Right renal cortex interstitium (tissue), 3 donors: ENCODE measurements at regions not wholly inside any gene's neighbourhood (a gene's known extent, or its start where the extent isn't known, plus 50 kb on each side); places are given as distances from the start of the nearest gene placed in this dataset.
"Not testable (repeated sequence)": the region's sequence is repeated elsewhere in the genome, so short reads cannot be mapped to it uniquely, and the experiment has no call there.

Source experiments
- DNase-seq, 3 donors: peaks; one replicate each; pipeline ENCODE4 v3.0.0-alpha.2; 2013; ENCODE audit warnings: low read depth in 3 of 3, low spot score in 2 of 3

DNA sequence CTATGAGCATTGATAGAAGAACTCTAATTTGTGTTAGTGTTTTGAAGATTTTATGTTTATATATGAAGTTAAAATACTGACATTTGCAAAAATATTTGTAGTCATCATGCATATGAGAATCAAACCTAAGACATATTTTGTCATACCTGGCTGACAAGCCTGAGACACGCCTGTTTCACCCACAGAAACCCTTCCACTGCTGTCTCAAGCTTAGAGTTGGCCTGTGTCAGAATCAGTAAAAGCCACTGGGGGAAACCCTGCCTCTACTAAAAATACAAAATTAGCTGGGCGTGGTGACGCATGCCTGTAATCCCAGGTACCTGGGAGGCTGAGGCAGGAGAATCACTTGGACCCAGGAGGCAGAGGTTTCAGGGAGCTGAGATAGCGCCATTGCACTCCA, 218.0 kb upstream of the C1QTNF3 start:
- DNase-seq = not testable (repeated sequence)

DNA sequence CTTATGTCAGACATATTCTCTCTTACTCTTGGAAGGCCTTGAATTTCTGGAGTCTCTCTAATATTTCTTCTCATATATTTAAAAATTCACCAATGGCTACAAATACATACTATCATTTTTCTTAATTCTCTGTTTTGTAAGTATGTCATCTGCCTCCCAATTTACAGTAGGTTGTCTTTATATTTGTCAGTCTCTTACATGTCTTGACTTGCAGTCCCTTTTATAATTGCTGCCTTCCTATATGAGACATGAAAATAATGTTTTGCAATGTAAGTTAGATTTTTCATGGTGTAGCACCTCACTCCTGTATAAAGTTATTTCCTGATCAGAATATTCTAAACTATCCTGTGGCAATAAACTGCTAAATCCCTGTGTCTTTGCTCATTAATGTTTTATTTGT, 223.1 kb upstream of the C1QTNF3 start:
- DNase-seq = not testable (repeated sequence)

DNA sequence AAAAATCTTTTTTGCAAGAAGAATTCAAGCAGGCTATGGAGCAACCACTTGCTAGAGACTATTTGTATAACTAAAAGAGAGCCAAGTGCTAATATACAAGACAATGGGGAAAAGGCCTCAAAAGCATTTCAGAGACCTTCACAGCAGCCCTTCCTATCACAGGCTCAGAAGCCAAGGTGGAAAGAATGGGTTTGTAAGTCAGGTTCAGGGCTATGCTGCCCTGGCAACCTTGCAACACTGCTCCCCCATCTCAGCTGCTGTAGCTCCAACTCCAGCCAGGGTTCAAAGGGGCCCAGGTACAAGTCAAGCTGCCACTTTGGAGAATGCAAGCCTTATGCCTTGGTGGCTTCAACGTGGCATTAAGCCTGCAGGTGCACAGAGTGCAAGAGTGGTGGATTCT, 253.7 kb upstream of the C1QTNF3 start:
- not testable (repeated sequence) for DNase-seq

DNA sequence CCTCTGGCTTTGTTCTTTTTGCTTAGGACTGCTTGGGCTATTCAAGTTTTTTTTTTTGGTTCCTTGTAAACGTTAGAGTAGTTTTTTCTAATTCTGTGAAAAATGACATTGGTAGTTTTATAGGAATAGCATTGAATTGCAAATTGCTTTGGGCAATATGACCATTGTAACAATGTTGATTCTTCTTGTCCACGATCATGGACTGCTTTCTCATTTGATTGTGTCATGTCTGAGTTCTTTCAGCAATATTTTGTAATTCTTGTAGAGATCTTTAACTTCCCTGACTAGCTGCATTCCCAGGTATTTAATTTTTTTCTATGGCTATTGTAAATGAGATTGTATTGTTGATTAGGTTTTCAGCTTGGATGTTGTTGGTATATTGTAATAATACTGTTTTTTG, 286.2 kb upstream of the C1QTNF3 start:
- DNase-seq = not testable (repeated sequence)

DNA sequence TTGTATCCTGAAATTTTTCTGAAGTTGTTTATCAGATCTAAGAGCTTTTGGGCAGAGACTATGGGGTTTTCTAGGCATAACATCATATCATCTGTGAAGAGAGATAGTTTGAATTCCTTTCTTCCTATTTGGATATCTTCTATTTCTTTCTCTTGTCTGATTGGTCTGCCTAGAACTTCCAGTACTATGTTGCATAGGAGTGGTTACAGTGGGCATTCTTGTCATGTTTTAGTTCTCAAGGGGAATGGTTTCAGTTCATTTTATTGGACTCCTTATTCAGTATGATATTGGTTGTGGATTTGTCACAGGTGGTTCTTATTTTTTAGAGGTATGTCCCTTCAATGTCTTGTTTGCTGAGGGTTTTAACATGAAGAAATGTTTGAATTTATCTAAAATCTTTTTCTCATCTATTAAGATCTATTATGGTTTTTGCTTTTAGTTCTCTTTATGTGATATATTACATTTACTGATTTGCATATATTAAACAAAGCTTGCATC, 286.6 kb upstream of the C1QTNF3 start:
- DNase-seq = not testable (repeated sequence)

DNA sequence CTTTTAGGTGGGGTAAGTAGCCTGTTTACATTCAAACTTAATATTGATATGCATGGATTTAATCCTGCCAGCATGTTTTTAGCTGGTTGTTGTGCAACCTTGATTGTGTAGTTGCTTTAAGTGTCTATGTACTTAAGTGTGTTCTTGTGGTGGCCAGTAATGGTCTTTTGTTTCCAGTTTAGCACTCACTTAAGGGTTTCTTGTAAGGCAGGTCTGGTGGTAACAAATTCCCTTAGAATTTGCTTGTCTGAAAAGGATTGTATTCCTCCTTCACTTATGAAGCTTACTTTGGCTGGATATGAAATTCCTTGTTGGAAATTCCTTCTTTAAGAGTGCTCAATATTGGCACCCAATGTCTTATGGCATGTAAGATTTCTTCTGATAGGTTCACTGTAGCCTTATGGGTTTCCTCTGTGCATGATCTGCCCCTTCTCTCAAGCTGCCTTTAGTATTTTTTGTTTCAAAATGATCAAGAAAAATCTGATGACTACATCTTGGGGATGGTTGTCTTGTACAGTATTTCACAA, 289.0 kb upstream of the C1QTNF3 start:
- DNase-seq = not testable (repeated sequence)

DNA sequence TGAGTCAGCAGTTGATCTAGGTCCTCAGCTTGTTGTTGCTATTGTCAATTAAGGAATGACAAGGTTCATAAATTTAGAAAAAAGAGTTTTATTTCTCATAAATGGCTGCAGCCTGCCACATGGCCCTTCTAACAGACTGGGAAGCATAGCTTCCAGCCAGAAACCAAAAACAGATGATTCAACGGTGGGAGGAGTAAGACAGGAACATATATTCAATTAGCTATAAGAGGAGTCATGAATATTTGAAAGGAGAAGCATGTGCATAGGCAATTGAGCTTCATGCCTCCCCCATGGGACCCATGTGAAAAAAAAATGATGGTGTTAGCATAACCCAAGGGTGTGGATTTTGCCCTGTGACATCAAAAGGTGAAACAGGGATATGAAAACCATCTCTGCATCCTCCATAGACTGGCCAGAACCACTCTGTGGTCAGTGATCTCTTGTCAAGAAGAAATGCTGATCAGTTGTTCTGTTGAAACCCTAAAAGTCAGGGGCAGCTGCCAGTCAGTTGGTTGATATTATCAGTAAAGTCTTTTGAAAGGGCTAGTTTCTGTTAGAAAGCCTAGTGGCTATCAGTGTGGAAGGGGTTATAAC, 296.5 kb upstream of the C1QTNF3 start:
- not testable (repeated sequence) for DNase-seq

DNA sequence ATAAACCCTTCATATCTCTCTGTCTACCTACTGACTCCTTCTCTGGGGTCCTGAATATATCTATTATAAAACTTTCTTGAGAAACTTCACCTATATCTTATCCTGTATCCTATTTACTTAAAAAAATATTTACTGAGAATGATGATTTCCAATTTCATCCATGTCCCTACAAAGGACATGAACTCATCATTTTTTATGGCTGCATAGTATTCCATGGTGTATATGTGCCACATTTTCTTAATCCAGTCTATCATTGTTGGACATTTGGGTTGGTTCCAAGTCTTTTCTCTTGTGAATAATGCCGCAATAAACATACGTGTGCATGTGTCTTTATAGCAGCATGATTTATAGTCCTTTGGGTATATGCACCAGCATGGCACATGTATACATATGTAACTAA, 301.7 kb upstream of the RAI14 start:
- DNase-seq = not testable (repeated sequence)

DNA sequence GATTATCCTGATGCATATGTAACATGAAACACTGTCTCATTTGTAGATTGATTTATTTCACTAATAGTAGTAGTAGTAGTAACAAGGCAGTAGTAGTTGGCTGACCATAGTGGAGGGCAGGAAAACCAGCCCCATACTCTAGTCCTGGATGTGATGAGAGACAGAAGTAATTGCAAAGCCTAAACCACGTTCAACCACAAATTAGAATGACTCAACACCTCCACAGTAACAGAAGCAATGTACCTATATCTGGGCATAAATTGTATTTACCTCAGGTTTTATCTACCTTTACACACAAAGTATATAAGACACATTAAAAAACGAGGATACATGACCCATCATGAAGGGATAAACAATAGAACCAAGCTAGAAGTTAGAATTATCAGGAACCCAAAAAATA, 284.7 kb upstream of the RAI14 start:
- DNase-seq = not testable (repeated sequence)

DNA sequence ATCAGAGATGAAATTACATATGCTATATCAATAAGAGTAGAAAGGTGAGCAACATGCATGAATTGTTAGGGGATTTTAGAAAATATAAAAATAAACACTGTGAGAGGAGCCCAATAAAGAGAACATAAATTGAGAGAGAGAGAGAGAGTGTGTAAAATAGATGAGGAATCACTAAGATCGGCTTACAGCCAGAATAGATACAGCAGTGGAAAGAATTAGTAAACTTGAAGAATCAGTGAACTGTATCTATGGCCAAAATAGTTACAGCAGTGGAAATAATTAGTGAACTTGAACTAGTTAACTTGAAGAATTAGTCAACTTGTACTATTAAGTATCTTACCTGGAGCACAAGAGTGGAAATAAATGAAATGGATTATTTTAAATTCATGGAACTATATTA, 284.3 kb upstream of the RAI14 start:
- not testable (repeated sequence) for DNase-seq

DNA sequence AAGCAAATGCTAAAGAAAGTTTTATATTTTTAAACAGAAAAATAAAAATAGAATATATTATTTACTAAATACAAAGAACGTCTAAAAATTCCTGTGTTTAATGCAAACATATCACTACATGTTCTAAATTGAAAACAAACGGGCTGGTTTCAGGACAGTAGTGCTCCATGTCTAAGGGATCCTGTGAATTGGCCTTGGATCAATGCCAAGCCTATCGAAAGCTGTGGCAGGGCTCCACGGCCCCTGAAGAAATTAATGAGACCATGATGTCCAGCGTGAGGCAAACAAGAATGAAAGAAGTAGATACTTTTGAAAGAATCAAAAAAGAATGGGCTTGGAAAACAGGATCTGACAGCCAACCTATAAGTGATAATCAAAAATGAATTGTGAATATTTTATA, 283.4 kb upstream of the RAI14 start:
- DNase-seq = not testable (repeated sequence)

DNA sequence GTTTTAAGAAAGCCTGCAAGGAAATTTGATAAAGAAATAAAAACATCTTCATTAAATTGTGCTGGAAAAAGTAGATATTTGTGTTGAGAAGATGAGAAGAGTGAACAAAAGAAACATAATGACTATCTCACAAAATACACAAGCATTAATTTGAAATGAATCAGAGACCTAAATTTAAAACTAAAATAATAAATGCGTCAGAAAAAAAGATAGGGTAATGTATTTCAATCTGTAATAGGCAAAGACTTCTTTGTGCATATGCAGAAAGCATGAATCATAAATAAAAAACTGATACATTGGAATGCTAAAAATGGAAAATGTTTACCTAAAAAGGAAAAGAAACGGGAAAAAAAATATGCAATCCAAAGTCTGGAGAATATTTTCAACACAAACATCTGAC, 278.5 kb upstream of the RAI14 start:
- not testable (repeated sequence) for DNase-seq

DNA sequence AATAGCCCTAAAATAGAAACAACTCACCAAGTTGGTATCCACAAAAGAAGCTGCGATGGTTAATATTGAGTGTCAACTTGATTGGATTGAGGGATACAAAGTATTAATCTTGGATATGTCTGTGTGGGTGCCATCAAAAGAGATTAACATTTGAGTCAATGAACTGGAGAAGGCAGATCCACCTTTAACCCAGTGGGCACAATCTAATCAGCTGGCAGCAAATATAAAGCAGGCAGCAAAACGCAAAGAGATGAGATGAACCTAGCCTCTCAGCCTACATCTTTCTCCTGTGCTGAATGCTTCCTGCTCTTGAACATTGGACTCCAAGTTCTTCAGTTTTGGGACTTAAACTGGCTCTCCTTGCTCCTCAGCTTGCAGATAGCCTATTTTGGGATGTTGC, 277.6 kb upstream of the RAI14 start:
- DNase-seq = not testable (repeated sequence)

DNA sequence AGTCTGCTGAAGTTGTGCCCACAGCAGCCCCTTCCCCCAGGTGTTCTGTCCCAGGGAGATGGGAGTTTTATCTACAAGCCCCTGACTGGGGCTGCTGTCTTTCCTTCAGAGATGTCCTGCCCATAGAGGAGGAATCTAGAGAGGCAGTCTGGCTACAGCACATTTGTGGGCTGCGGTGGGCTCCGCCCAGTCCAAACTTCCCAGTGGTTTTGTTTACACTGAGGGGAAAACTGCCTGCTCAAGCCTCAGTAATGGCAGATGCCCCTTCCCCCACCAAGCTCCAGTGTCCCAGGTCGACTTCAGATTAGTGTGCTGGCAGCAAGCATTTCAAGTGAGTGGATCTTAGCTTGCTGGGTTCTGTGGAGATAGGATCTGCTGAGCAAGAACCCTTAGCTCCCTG, 267.4 kb upstream of the RAI14 start:
- not testable (repeated sequence) for DNase-seq

DNA sequence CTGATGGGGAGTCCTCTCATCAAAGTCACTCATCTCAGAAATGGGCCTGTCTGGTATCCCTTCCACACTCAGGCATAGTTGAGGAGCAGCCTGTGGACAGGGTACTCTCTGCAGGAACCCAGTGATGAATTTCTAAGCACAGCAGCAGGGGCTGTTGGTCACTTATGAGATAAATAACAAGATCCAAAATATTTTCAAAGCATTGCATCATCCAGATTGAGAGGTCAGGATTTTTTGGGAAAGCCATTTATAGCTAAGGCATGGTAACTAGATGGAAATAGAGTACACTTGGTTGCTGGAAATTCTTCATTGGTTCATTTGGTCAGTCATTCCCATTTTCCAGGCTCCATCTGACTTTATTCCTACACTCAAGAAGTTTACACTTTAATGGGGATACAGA, 246.8 kb upstream of the RAI14 start:
- DNase-seq = no peak

DNA sequence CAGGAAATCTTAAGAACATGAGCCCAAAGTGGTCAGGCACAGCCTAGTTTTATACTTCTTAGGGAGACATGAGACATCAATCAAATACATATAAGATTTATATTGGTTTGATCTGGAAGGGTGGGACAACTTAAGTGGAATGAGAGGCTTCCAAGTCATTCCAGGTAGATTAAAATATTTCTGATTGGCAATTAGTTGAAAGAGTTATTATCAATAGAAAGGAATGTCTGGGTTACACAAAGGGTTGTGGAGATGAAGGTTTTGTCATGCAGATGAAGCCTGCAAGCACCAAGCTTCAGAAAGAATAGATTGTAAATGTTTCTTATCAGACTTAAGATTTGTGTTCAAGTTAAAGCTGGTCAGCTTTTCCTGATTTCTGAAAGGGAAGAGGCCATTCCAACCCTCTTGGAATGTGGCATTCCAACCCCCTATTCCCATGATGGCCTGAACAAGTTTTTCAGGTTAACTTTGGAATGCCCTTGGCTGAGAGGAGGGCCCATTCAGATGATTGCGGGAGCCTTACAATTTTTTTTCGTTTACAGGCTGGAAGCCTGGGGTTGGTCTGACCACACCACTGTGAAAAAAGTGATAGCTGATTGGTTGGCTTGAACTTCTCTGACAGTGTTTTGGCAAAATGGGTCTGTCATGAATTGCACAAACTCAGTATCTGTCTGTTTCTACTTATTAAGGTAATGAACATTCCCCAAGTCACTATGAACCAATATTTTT, 245.6 kb upstream of the RAI14 start:
- DNase-seq = no peak

DNA sequence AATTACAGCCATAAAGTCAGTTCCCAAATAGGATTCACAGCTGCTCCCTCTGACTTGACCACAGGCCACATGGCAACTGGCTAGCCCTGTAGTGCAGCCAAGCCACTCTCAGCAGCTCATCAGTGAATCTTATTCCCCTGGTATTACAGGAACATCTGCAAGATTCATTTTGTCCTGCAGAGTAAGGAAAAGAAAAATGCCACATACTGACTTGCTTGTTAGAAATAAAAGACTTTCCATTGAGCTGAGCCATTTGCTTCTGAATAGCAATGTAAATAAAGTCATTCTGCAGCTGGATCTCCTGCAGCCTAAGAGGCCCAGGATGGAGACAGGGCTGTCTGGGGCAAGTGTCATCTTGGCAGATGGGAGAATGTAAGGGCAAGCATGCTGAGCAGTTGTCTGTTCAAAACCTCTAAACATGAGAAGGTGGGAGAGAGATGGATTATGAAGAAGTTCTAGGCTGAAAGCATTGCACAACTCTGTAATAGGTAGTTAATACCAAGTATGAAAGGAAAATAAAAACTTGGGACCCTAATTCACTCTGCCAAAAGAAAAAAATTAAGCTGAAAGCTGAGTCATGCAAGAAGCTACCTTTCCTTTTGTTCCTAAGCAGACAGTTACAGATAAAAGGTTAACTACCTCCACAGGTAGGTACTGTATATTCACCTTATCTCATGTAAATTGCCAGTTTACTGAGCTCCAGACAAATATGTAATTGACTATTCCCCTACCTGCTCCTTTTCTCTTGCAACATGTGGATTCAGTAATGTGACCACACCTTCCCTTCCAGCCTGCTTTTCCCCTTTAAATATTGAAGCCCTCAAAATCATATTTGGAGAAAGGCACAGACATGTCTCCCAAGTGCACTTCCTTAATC, 244.4 kb upstream of the RAI14 start:
- DNase-seq = no peak

DNA sequence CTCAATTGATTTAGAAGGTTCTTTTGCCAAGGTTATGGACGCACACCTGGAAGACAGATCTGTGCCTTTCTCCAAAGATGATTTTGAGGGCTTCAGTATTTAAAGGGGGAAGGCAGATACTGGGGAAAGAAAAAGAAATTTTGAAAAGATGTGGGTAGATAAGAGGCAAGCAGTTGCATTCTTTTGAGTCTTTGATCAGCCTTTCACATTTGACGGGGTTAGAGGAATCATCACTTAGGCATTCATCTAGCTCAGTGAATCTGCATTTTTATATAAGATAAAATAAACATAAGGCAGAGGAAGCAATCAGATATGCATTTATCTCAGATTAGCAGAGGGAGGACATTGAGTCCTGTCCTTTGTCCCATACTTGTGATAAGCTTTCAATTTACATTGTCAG, 243.4 kb upstream of the RAI14 start:
- DNase-seq = no peak

DNA sequence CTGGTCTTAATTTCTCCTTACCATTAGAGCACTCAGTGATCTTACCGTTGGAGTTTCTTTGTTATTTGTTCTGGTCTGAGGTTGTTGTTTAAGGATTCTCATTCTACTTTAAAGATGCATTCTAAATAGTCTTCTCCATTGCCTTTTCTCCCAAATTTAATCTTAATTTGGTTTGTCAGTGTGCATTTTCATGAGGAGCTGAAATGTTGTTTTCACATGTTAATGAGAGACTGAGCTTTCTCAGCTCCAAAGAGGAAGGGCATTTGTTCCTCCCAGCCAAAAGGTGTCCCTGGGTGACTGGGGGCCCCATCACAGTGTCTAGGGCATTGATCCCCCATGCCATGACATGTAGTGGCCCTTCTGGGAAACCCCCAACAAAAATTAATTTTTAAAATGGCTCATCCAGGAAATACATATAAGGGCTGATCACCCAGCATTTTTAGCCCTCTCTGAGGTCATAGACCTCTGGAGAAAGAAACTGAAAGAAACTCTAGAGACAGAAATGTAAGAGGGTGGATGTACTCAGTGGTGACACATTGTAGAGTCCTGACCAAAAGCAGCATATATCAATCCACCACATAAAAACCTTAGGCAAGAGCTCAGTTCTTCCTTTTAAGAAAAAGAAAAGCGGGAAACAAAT, 240.4 kb upstream of the RAI14 start:
- DNase-seq = no peak

DNA sequence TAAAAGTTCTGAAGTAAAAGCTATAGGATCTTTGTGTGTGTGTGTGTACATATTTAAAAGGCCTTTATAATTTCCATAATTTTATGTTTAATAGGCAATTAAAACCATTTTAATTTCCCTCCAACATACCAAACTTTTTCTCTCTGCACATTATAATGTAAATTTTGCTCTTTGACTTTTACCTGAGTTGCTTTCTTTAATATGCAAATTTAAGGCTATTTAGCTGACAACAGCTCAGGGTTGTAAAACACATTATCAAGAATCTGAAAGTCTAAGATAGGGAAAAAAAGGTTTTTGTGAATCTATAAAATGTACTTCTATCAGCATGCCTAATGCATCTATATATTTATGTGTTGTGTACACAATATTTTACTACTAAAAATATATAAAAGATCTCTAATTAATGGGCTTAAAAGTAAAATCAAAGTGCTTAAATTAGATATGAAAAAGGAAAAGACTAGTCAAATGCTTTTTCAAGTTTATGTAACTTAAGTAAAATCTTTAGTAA, 239.6 kb upstream of the RAI14 start:
- DNase-seq = no peak
